ENCODE measurements at regions not wholly inside any gene's neighbourhood (a gene's known extent, or its start where the extent isn't known, plus 50 kb on each side); places are given as distances from the start of the nearest gene placed in this dataset.

GRCh38 chr2:215603440-215603839 is 167.6 kb upstream of the FN1 start:
- TF ChIP-seq SRF (IDR thresholded peaks at IDR 0.05; ENCODE audit: low read depth, low read length) = no peak
- TF ChIP-seq ASH2L (IDR thresholded peaks at IDR 0.05; ENCODE audit: low read length) = no peak
- no peak for TF ChIP-seq CTCF (IDR thresholded peaks at IDR 0.05; ENCODE audit: control extremely low read depth in 1 of 3, insufficient read depth in 1 of 3, low read depth in 1 of 3, low read length in 3 of 3)
- no peak for TF ChIP-seq CHD1 (IDR thresholded peaks at IDR 0.05; ENCODE audit: low read depth, low read length)
- TF ChIP-seq TAF7 (optimal IDR thresholded peaks at IDR 0.05; ENCODE audit: borderline replicate concordance, low read depth, low read length) = no peak
- TF ChIP-seq CBX8 (IDR thresholded peaks at IDR 0.05; ENCODE audit: borderline replicate concordance, low read depth, low read length) = no peak
- TF ChIP-seq JUND (IDR thresholded peaks at IDR 0.05; ENCODE audit: low read length) = no peak
- no peak for TF ChIP-seq TEAD4 (IDR thresholded peaks at IDR 0.05; ENCODE audit: low read depth, low read length)
- no peak for TF ChIP-seq BRCA1 (IDR thresholded peaks at IDR 0.05; ENCODE audit: low read depth, low read length)
- no peak for TF ChIP-seq SIN3A (conservative IDR thresholded peaks at IDR 0.05 in 1 of 2, IDR thresholded peaks at IDR 0.05 in 1 of 2; ENCODE audit: low read depth in 1 of 2, low read length in 2 of 2)
- TF ChIP-seq CREB1 (IDR thresholded peaks at IDR 0.05) = no peak
- no peak for TF ChIP-seq RAD21 (IDR thresholded peaks at IDR 0.05 in 1 of 2, conservative IDR thresholded peaks at IDR 0.05 in 1 of 2; ENCODE audit: low read depth in 2 of 2, low read length in 2 of 2)

All from H1 (cell line).